Cardiac muscle cell (in vitro differentiated cells and primary cell): ENCODE measurements at regions not wholly inside any gene's neighbourhood (a gene's known extent, or its start where the extent isn't known, plus 50 kb on each side); places are given as distances from the start of the nearest gene placed in this dataset.

Experiments
- DNase-seq, 2 donors: peaks; one replicate each; pipeline versions ENCODE4 v3.0.0 to v3.0.0-alpha.2; 2010 to 2017; ENCODE audit warnings: low read depth in 1 of 2, low spot score in 1 of 2
- H3K27ac ChIP-seq: fragments of 200-600 bp; sonication (generic); 2 replicates; pipeline ENCODE4 v1.5.1; 2016
- H3K27me3 ChIP-seq: fragments of 200-600 bp; sonication (generic); 2 replicates; pipeline ENCODE4 v1.6.0; 2016; ENCODE audit warnings: control low read depth
- H3K36me3 ChIP-seq: fragments of 200-600 bp; sonication (generic); 2 replicates; pipeline ENCODE4 v1.5.1; 2016; ENCODE audit warnings: control low read depth
- H3K4me1 ChIP-seq: fragments of 200-600 bp; sonication (generic); 2 replicates; pipeline ENCODE4 v1.8.1; 2017; ENCODE audit warnings: low read depth, mild to moderate bottlenecking, mixed run types
- H3K4me3 ChIP-seq: fragments of 200-600 bp; sonication (generic); 2 replicates; pipeline ENCODE4 v1.5.1; 2016; ENCODE audit warnings: mild to moderate bottlenecking
- H3K9me3 ChIP-seq: fragments of 200-600 bp; sonication (generic); 2 replicates; pipeline ENCODE4 v1.5.1; 2017; ENCODE audit warnings: low read depth, mild to moderate bottlenecking, control low read depth
- TF ChIP-seq, protein P1 (sequence below): IDR thresholded peaks from 2 replicates; pipeline ENCODE4 v1.5.1; 2012; ENCODE audit warnings: low read depth, mild to moderate bottlenecking, low read length

GRCh38 chr1:74818241-74818640 is 85.3 kb downstream of the TYW3 start:
- no peaks in the 10 kb centered on the region for H3K36me3 ChIP-seq
- H3K4me3 ChIP-seq: no peak overlapping the region
- no peaks in the 10 kb centered on the region for H3K9me3 ChIP-seq
- TF ChIP-seq, protein P1, sequence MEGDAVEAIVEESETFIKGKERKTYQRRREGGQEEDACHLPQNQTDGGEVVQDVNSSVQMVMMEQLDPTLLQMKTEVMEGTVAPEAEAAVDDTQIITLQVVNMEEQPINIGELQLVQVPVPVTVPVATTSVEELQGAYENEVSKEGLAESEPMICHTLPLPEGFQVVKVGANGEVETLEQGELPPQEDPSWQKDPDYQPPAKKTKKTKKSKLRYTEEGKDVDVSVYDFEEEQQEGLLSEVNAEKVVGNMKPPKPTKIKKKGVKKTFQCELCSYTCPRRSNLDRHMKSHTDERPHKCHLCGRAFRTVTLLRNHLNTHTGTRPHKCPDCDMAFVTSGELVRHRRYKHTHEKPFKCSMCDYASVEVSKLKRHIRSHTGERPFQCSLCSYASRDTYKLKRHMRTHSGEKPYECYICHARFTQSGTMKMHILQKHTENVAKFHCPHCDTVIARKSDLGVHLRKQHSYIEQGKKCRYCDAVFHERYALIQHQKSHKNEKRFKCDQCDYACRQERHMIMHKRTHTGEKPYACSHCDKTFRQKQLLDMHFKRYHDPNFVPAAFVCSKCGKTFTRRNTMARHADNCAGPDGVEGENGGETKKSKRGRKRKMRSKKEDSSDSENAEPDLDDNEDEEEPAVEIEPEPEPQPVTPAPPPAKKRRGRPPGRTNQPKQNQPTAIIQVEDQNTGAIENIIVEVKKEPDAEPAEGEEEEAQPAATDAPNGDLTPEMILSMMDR: no peak
- DNase-seq: no peak
- no peaks in the 10 kb centered on the region for H3K27me3 ChIP-seq
- no peaks in the 10 kb centered on the region for H3K4me1 ChIP-seq
- H3K27ac ChIP-seq: no peak overlapping the region

- Histone ChIP-seq H3K27ac (no peak overlapping the region), H3K4me1 (no peaks in the 10 kb centered on the region), H3K4me3 (no peak overlapping the region), H3K36me3 (no peaks in the 10 kb centered on the region), H3K27me3 (no peaks in the 10 kb centered on the region), H3K9me3 (no peaks in the 10 kb centered on the region)
- DNase-seq: no peak
- TF ChIP-seq, protein P1: no peak
Measured at GRCh38 chr1:74818661-74819456, 85.9 kb downstream of the TYW3 start.

DNA sequence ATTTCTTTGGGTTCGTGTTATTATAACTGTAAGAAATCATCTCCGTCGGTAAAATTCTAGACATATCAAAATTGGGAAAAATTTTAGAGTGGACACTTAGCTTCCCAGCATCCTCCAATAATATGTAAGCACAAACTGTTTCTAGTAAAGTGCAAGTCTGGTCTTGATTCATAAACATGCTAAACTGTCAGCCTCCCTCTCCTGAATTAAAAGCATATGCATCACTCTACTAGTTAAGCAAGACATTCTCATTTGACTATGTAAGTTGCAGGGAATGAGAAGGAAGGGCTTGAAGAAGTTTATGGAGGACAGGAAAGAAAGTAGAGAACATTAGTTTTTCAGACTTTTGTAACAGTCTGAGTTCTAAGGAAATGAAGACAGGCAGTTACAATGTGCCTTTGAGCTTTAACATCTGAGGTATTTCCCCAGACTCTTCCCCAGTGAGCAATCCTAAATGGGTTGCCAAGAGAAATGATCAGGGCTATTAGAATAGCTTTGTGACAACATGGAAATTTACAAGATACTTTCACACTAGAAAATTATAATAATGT is 90.0 kb downstream of the TYW3 start:
- Histone ChIP-seq H3K36me3 (no peaks in the 10 kb centered on the region), H3K27ac (no peak overlapping the region), H3K4me3 (no peak overlapping the region), H3K27me3 (no peaks in the 10 kb centered on the region), H3K4me1 (no peaks in the 10 kb centered on the region), H3K9me3 (no peaks in the 10 kb centered on the region)
- TF ChIP-seq, protein P1: no peak
- no peak for DNase-seq

DNA sequence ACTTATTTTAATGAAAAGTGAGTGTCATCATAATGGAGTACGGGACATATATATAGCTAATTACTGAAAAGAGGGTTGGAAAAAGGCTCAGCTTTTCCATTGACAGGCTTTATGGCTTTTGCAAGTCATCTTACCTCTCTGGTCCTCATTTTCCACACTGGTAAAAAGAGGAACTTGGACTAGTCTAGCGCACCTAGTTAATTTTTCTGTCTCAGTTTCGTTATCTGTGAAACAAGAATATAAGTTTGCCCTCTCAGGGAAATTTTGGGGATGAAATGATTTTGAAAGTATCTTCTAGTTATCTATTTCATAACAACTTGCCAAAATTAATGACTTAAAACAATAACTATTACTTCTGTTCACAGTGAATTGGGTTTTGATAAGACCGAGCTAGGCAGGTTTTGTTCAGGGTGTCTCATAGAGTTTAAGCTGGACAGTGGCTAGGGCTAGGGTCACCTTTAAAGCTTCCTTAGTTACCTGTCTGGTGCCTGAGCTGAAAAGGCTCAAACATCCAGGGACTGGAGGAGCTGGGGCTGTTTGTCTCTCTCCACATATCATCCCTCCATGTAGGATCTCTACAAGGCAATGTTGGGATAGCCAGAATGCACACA is 91.7 kb downstream of the TYW3 start:
- Histone ChIP-seq H3K27me3 (no peaks in the 10 kb centered on the region), H3K4me1 (no peaks in the 10 kb centered on the region), H3K4me3 (no peak overlapping the region), H3K9me3 (no peaks in the 10 kb centered on the region), H3K27ac (no peak overlapping the region), H3K36me3 (no peaks in the 10 kb centered on the region)
- TF ChIP-seq, protein P1: no peak
- no peak for DNase-seq

- Histone ChIP-seq H3K27me3 (no peaks in the 10 kb centered on the region), H3K27ac (no peak overlapping the region), H3K36me3 (no peaks in the 10 kb centered on the region), H3K4me1 (no peaks in the 10 kb centered on the region), H3K4me3 (no peak overlapping the region), H3K9me3 (no peaks in the 10 kb centered on the region)
- TF ChIP-seq, protein P1: no peak
- no peak for DNase-seq
Measured at GRCh38 chr1:74830766-74831165, 97.8 kb downstream of the TYW3 start.
